ENCODE measurements at regions not wholly inside any gene's neighbourhood (a gene's known extent, or its start where the extent isn't known, plus 50 kb on each side); places are given as distances from the start of the nearest gene placed in this dataset.

DNA sequence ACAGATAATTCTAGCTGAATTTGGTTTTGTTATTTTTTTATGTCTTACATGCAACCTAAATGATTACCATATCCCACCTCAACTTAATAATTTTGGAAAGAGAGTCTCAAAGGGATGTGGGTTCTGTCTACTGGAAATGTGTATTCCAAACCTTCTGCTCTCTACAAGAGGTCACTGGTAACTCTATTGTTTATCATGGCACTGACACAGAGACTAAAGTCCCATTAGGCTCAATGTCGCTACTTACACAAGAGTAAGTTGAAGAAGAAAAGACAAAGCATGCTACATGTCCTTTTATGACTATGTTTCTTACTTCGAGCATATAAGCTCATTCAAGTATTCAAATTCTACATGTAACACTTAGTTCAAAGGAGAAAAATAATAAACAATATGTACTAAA, 460.3 kb upstream of the EPHA6 start:
- TF ChIP-seq, protein P1, sequence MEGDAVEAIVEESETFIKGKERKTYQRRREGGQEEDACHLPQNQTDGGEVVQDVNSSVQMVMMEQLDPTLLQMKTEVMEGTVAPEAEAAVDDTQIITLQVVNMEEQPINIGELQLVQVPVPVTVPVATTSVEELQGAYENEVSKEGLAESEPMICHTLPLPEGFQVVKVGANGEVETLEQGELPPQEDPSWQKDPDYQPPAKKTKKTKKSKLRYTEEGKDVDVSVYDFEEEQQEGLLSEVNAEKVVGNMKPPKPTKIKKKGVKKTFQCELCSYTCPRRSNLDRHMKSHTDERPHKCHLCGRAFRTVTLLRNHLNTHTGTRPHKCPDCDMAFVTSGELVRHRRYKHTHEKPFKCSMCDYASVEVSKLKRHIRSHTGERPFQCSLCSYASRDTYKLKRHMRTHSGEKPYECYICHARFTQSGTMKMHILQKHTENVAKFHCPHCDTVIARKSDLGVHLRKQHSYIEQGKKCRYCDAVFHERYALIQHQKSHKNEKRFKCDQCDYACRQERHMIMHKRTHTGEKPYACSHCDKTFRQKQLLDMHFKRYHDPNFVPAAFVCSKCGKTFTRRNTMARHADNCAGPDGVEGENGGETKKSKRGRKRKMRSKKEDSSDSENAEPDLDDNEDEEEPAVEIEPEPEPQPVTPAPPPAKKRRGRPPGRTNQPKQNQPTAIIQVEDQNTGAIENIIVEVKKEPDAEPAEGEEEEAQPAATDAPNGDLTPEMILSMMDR (IDR thresholded peaks at IDR 0.05; ENCODE audit: insufficient read depth, low read length, poor library complexity, severe bottlenecking), result no peak
- TF ChIP-seq EZH2phosphoT487 (conservative IDR thresholded peaks at IDR 0.05; ENCODE audit: low read length), result no peak

All from SU-DHL-6 (cell line).